Neural progenitor cell (in vitro differentiated cells): ENCODE measurements at regions not wholly inside any gene's neighbourhood (a gene's known extent, or its start where the extent isn't known, plus 50 kb on each side); places are given as distances from the start of the nearest gene placed in this dataset.

Experiments
- CTCF ChIP-seq: fragments of 200-600 bp; sonication (generic); IDR thresholded peaks from 2 replicates; pipeline ENCODE4 v1.5.1; 2017; ENCODE audit warnings: antibody characterized with exemption, mild to moderate bottlenecking
- EZH2 ChIP-seq: fragments of 200-600 bp; sonication (generic); IDR thresholded peaks from 2 replicates; pipeline ENCODE4 v1.6.1; 2017; ENCODE audit warnings: antibody characterized with exemption, mild to moderate bottlenecking, moderate library complexity
- EZH2phosphoT487 ChIP-seq: fragments of 200-600 bp; sonication (generic); IDR thresholded peaks from 2 replicates; pipeline ENCODE4 v1.6.1; 2017; ENCODE audit warnings: antibody characterized with exemption

DNA sequence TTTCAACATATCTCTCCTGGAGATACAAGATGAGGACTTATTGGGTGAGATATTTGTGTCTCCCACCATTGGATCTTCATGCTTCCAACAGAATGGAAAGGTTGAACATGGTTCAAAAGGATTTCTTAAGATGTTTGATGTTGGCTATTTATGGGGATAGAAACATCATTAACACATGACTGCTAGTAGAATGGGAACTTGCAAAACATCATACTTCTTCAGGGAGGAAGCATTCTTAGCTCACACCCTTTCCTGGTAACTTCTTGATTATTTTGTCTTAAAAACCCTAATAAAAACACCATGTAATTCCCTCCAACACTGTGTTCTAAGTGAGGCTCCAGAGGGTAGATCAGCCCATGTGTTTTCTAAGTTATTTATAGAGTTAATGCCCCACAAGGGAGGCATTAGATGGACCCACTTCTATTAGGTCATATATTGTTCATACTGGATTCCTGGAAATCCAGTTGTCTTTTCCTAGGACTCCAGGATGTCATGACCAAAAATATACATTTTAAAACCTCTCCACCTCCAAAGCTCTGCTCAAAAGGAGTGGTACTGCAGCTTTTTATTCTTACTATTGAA, 95.8 kb downstream of the FOXD1 start:
- TF ChIP-seq EZH2phosphoT487 (no peak), CTCF (no peak), EZH2 (no peak)
